ENCODE measurements at regions not wholly inside any gene's neighbourhood (a gene's known extent, or its start where the extent isn't known, plus 50 kb on each side); places are given as distances from the start of the nearest gene placed in this dataset.

- DNase-seq: no peak
Measured at GRCh38 chr17:52336796-52337195, 178.3 kb upstream of the CA10 start.

DNA sequence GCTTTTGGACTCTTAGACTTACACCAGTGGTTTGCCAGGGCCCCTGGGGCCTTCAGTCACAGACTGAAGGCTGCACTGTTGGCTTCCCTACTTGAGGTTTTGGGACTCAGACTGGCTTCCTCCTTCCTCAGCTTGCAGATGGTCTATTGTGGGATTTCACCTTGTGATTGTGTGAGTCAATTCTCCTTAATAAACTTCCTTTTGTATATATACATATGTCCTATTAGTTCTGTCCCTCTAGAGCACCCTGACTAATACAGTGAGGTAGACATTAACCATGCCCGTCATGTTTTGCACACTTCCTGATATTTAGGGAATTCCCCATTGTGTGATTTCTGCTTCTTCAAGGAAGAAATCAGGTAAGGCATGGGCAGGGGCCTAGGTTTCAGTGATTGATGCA lies 147.8 kb upstream of the CA10 start:
- no peak for DNase-seq

DNA sequence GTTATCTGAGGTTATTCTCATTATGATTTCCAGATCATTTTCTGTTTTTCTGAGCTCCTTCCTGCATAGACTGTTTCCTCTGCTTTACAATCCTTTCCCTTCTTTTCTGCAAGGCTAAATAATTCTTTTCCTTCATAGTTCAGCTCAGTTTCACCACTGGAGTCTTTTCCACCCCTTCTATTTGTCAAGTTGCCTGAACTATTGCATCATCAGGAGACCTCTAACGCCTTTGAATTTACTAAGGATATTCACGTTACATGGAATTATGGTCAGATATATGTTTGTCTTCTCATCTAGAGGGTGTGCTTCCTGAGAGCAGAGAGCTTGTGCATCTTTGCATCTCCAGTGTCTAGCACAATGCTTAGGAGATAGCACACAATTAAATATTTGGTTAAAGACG lies 140.4 kb upstream of the CA10 start:
- DNase-seq: no peak

- peak; percentile 66 to 83 for DNase-seq
Measured at GRCh38 chr17:52297230-52298010, 138.9 kb upstream of the CA10 start.

DNA sequence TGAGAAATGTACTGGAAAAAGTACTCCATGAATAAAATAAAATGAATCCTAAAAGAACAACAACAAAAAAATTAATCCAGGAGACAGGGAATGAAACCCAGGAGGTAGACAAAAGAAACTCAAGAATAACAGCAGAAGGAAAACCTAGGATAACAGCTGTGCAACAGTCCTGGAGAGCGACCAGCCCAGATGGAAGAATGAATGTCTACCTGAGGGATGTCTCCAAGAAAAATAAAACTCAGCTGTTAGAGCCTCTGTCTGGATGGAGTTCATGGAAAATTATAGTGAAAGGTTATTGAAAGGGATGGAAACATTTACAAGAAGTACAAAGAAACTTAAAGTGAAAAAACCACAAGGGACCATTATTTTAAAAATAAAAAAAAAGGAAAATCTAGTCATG lies 135.8 kb upstream of the CA10 start:
- DNase-seq: no peak

- no peak for DNase-seq
Measured at GRCh38 chr17:52287611-52288010, 129.1 kb upstream of the CA10 start.

DNA sequence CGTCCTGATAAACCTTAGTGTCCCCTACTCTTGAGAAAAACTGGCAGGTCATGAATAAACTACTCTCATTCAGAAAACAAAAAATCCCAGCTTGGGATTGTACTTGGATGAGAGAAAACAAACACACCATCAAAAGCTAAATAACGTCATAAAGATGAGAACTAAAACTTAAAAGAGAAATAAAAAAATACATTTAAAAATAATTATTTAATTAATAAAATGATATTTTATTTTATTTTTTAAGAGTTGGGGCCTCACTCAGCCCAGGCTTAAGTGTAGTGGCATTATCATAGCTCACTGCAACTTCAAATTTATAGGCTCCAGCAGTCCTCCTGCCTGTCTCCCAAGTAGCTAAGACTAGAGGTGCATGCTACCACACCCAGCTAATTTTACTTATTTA lies 125.4 kb upstream of the CA10 start:
- DNase-seq: no peak

- DNase-seq: no peak
Measured at GRCh38 chr17:52276381-52277008, 118.0 kb upstream of the CA10 start.

DNA sequence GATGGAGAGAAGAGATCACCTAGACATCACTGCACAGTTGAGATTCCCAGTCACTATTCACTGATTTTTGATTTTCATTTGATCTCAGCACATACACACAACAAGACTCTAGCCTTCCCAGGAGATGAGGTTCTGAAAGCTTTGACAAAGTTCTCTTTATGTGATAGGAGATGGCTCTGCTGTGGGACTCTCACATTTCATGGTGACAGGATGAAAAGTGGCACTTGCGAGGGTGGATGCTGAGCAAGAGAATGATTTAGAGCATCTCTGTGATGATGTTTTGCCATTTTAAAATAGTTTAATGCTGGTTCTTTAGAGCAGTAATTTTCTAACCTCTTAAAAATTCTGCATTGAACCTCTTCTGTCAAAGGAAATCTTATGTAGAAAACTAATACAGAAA lies 113.3 kb upstream of the CA10 start:
- DNase-seq: no peak

DNA sequence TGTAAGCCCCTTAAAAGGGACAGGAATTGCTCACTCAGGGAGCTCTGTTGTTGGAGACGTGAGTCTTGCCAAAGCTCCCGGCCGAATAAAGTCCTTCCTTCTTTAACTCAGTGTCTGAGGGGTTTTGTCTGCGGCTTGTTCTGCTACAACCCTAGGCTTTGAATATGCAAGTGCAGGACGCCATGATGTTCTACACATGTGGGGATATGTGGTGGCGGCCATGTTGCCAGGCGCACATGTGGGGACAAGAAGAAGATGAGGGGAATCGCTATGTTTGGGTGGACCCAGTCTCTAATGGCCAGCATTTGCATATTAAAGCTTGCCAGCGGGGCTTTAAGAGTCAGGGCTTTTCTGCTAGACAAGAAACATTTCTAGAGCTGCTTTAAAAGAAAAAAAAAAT lies 96.8 kb upstream of the CA10 start:
- no peak for DNase-seq

DNA sequence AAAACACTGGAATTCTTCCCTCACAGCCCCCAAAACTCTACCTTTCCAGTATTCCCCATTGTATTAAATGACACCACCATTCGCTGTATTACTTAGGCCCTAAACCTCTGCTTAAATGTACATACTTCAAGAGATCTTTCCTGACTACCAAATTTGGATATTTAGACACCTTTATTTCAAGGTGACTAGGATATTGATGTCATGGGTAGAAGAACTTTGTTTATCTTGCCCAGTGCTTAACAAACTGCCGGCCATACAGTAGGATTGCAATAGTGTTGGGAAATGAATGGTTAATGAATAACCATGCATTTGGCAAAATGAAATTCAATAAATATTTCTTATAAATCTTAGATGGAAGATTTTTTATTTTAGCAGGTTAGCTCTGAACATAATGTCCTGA lies 86.2 kb upstream of the CA10 start:
- DNase-seq: no peak

GRCh38 chr17:52242268-52242667 lies 83.8 kb upstream of the CA10 start:
- DNase-seq: no peak

- DNase-seq: no peak
Measured at GRCh38 chr17:52237151-52237550, 78.6 kb upstream of the CA10 start.

- no peak for DNase-seq
Measured at GRCh38 chr17:52235516-52235915, 77.0 kb upstream of the CA10 start.

DNA sequence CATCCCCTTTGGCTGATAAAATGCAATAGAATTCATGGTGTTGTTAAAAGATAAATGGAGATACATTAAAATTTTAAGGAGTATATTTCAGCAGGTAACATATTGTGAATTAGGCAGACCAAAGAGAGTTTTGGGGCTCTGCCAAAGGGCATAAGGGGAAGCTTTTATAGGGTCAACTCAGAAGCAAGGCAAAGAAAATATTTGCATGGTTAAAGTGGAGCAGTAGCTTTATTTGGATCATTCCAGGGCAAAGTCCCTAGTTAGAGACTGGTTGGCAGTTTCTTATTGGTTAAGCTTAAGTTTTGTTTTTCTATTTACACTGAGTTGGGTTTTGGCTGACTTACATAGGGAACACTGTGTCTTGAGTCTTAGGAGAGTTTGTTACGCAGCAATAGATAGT lies 75.1 kb upstream of the CA10 start:
- no peak for DNase-seq

GRCh38 chr17:52233176-52233575 lies 74.7 kb upstream of the CA10 start:
- no peak for DNase-seq

DNA sequence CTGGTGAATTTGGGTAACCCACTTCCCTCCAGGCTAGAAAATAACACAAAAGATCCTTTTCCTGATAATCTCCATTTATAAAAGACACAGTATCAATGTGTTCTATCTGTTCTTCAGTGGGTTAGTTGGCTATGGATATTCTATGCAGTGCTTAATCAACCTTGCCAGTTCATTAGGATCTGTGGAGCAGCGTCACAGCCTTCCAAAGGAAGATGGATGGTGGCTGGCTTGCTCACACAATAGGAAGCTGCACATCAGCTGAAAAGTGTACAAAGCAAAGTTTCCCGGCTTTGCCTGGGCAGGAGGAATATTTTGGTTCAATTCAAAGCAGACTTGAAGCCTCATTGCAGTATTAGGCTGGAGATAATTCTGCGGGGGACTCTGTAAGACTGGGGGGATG lies 70.3 kb upstream of the CA10 start:
- DNase-seq: no peak

DNA sequence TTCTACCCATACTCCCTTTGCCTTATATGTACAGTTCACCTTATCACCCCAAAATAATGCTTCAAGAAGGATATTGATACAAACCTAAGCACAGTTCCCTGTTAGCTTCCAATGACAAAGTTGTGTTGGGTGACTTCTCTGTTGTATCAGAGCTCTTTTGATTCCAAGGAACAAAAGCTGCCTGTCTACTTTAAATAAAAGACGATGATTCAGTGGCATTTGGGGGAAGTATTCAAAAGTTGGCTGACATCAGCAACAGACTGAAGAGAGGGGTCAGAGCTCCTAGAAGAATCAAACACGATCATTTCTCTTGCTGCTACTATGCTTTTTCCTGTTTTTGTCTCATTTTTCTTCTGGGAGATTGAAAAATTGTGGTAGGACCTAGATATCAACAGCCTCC lies 69.4 kb upstream of the CA10 start:
- no peak for DNase-seq

DNA sequence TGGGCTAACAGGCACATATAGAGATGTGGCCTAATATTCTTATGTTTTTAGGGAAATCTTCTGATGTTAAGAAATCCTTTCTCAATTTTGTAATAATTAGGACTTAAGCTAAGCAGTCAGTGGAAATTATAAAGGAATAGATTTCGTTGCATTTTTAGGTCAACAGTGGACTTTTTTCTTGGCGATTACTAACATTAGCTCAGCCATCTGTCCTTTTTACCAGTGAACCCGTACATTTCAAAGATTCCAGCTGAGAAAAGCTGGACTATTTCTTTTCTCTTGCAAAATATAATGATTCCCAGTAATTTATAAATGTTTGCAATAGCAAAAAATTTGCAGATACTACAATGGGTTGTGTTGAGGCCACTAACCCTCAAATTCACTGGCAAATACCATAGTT lies 54.9 kb upstream of the CA10 start:
- no peak for DNase-seq

GRCh38 chr17:52212851-52213250 lies 54.3 kb upstream of the CA10 start:
- no peak for DNase-seq

GRCh38 chr17:52209507-52209906 lies 51.0 kb upstream of the CA10 start:
- no peak for DNase-seq

Data from AML-193 (cell line).